Karpas-422 (cell line): ENCODE measurements at regions not wholly inside any gene's neighbourhood (a gene's known extent, or its start where the extent isn't known, plus 50 kb on each side); places are given as distances from the start of the nearest gene placed in this dataset.

Source experiments
- DNase-seq: peaks from one replicate; pipeline ENCODE4 v3.0.0-alpha.2; 2015
- H2AFZ ChIP-seq: fragments of 200-600 bp; sonication (generic); 2 replicates; pipeline ENCODE4 v1.6.1; 2014; ENCODE audit warnings: antibody characterized with exemption, low read length, mixed read lengths
- H3K27ac ChIP-seq: fragments of 200-600 bp; sonication (generic); 2 replicates; pipeline ENCODE4 v1.5.1; 2014; ENCODE audit warnings: mild to moderate bottlenecking, low read length, moderate library complexity
- H3K27me3 ChIP-seq: fragments of 200-600 bp; sonication (generic); 2 replicates; pipeline ENCODE4 v1.6.1; 2014; ENCODE audit warnings: low read length, mixed read lengths
- H3K36me3 ChIP-seq: fragments of 200-600 bp; sonication (generic); 2 replicates; pipeline ENCODE4 v1.6.1; 2014; ENCODE audit warnings: low read length, mixed read lengths; ENCODE audit not compliant: insufficient read depth
- H3K4me1 ChIP-seq: fragments of 200-600 bp; sonication (generic); 2 replicates; pipeline ENCODE4 v1.6.1; 2014; ENCODE audit warnings: mild to moderate bottlenecking, low read length, mixed read lengths
- H3K4me2 ChIP-seq: fragments of 200-600 bp; sonication (generic); 2 replicates; pipeline ENCODE4 v1.6.1; 2014; ENCODE audit warnings: low read length, low read depth, mild to moderate bottlenecking; ENCODE audit not compliant: poor library complexity, severe bottlenecking
- H3K4me3 ChIP-seq: fragments of 200-600 bp; sonication (generic); 2 replicates; pipeline ENCODE4 v1.5.1; 2014; ENCODE audit warnings: mild to moderate bottlenecking, antibody characterized with exemption, low read length, mixed read lengths
- H3K79me2 ChIP-seq: fragments of 200-600 bp; sonication (generic); 2 replicates; pipeline ENCODE4 v1.6.1; 2014; ENCODE audit warnings: mild to moderate bottlenecking, low read length, mixed read lengths
- H3K9ac ChIP-seq: fragments of 200-600 bp; sonication (generic); 2 replicates; pipeline ENCODE4 v1.6.0; 2014; ENCODE audit warnings: low read length
- H3K9me2 ChIP-seq: fragments of 200-600 bp; sonication (generic), shearing (Covaris generic); replicated peaks from 2 replicates; pipeline ENCODE4 v1.6.0; 2014; ENCODE audit warnings: mild to moderate bottlenecking, low read length, moderate library complexity; ENCODE audit not compliant: insufficient read depth
- H3K9me3 ChIP-seq: fragments of 300-700, 200-600 bp; sonication (generic); 2 replicates; pipeline ENCODE4 v1.6.1; 2014; ENCODE audit warnings: low read length, mixed read lengths
- H4K20me1 ChIP-seq: fragments of 200-600 bp; sonication (generic); 2 replicates; pipeline ENCODE4 v1.6.1; 2014; ENCODE audit warnings: mild to moderate bottlenecking, antibody characterized with exemption, low read length, low read depth; ENCODE audit not compliant: insufficient read depth

GRCh38 chr14:27077710-27078109, 479.9 kb upstream of the NOVA1 start:
- H4K20me1 ChIP-seq = no peaks in the 10 kb centered on the region
- no peak overlapping the region for H3K4me3 ChIP-seq
- H2AFZ ChIP-seq = no peak overlapping the region
- H3K79me2 ChIP-seq = no peaks in the 10 kb centered on the region
- no peak overlapping the region for H3K4me2 ChIP-seq
- no peak for DNase-seq
- peaks cover 63% of the 10 kb centered on the region for H3K9me3 ChIP-seq
- no peak overlapping the region for H3K9ac ChIP-seq
- no peaks in the 10 kb centered on the region for H3K27me3 ChIP-seq
- H3K36me3 ChIP-seq = no peaks in the 10 kb centered on the region
- no peaks in the 10 kb centered on the region for H3K4me1 ChIP-seq
- H3K27ac ChIP-seq = no peak overlapping the region
- no peaks in the 10 kb centered on the region for H3K9me2 ChIP-seq

GRCh38 chr14:27078191-27078590, 480.4 kb upstream of the NOVA1 start:
- H3K27me3 ChIP-seq = no peaks in the 10 kb centered on the region
- no peaks in the 10 kb centered on the region for H3K36me3 ChIP-seq
- no peak overlapping the region for H3K9ac ChIP-seq
- no peaks in the 10 kb centered on the region for H4K20me1 ChIP-seq
- no peak overlapping the region for H3K27ac ChIP-seq
- H3K9me3 ChIP-seq = peaks cover 67% of the 10 kb centered on the region
- DNase-seq = no peak
- H2AFZ ChIP-seq = no peak overlapping the region
- H3K4me3 ChIP-seq = no peak overlapping the region
- no peak overlapping the region for H3K4me2 ChIP-seq
- no peaks in the 10 kb centered on the region for H3K79me2 ChIP-seq
- H3K9me2 ChIP-seq = no peaks in the 10 kb centered on the region
- H3K4me1 ChIP-seq = no peaks in the 10 kb centered on the region

GRCh38 chr14:27079716-27080115, 481.9 kb upstream of the NOVA1 start:
- peaks cover 68% of the 10 kb centered on the region for H3K9me3 ChIP-seq
- H3K79me2 ChIP-seq = no peaks in the 10 kb centered on the region
- H3K27me3 ChIP-seq = no peaks in the 10 kb centered on the region
- DNase-seq = no peak
- H3K4me2 ChIP-seq = no peak overlapping the region
- H3K9me2 ChIP-seq = no peaks in the 10 kb centered on the region
- no peaks in the 10 kb centered on the region for H3K4me1 ChIP-seq
- no peak overlapping the region for H3K4me3 ChIP-seq
- no peaks in the 10 kb centered on the region for H3K36me3 ChIP-seq
- no peak overlapping the region for H2AFZ ChIP-seq
- no peak overlapping the region for H3K27ac ChIP-seq
- H4K20me1 ChIP-seq = no peaks in the 10 kb centered on the region
- no peak overlapping the region for H3K9ac ChIP-seq

GRCh38 chr14:27085500-27085899, 487.7 kb upstream of the NOVA1 start:
- Histone ChIP-seq H3K4me2 (no peak overlapping the region), H2AFZ (no peak overlapping the region)

GRCh38 chr14:27090716-27091115, 492.9 kb upstream of the NOVA1 start:
- H3K27ac ChIP-seq = no peak overlapping the region
- no peaks in the 10 kb centered on the region for H3K36me3 ChIP-seq
- H3K4me1 ChIP-seq = peaks cover 17% of the 10 kb centered on the region
- H4K20me1 ChIP-seq = no peaks in the 10 kb centered on the region
- no peaks in the 10 kb centered on the region for H3K9me2 ChIP-seq
- peak; percentile 83 for DNase-seq
- H3K4me2 ChIP-seq = peak overlapping the region; percentile 17
- H3K9ac ChIP-seq = no peak overlapping the region
- H3K27me3 ChIP-seq = no peaks in the 10 kb centered on the region; the same call in 1 of the 2 replicates
- peaks cover 7% of the 10 kb centered on the region for H3K9me3 ChIP-seq
- H3K79me2 ChIP-seq = no peaks in the 10 kb centered on the region
- H2AFZ ChIP-seq = no peak overlapping the region
- no peak overlapping the region; the same call in 1 of the 2 replicates for H3K4me3 ChIP-seq

More at GRCh38 chr14:27085500-27085899, 487.7 kb upstream of the NOVA1 start:
- peaks cover 34% of the 10 kb centered on the region for H3K9me3 ChIP-seq
- H4K20me1 ChIP-seq = no peaks in the 10 kb centered on the region
- H3K79me2 ChIP-seq = no peaks in the 10 kb centered on the region
- no peak overlapping the region for H3K9ac ChIP-seq
- DNase-seq = no peak
- no peaks in the 10 kb centered on the region for H3K36me3 ChIP-seq
- no peaks in the 10 kb centered on the region for H3K9me2 ChIP-seq
- no peaks in the 10 kb centered on the region for H3K27me3 ChIP-seq
- no peak overlapping the region for H3K27ac ChIP-seq
- H3K4me1 ChIP-seq = peaks cover 4% of the 10 kb centered on the region
- H3K4me3 ChIP-seq = no peak overlapping the region

GRCh38 chr14:27091973-27092372, 494.1 kb upstream of the NOVA1 start:
- peaks cover 18% of the 10 kb centered on the region for H3K9me3 ChIP-seq
- H3K4me1 ChIP-seq = peaks cover 17% of the 10 kb centered on the region
- H4K20me1 ChIP-seq = no peaks in the 10 kb centered on the region
- H3K27ac ChIP-seq = no peak overlapping the region
- no peaks in the 10 kb centered on the region; the same call in 1 of the 2 replicates for H3K27me3 ChIP-seq
- no peak for DNase-seq
- H3K79me2 ChIP-seq = no peaks in the 10 kb centered on the region
- no peaks in the 10 kb centered on the region for H3K36me3 ChIP-seq
- no peak overlapping the region for H3K9ac ChIP-seq
- H2AFZ ChIP-seq = peak overlapping the region; percentile 36; the same call in 1 of the 2 replicates
- H3K9me2 ChIP-seq = no peaks in the 10 kb centered on the region
- H3K4me3 ChIP-seq = no peak overlapping the region
- H3K4me2 ChIP-seq = no peak overlapping the region

- H3K9me2 ChIP-seq = no peaks in the 10 kb centered on the region
- H3K4me3 ChIP-seq = no peak overlapping the region
- H3K9ac ChIP-seq = no peak overlapping the region
- peaks cover 7% of the 10 kb centered on the region for H3K4me1 ChIP-seq
- no peak for DNase-seq
- peaks cover 51% of the 10 kb centered on the region for H3K9me3 ChIP-seq
- no peaks in the 10 kb centered on the region for H4K20me1 ChIP-seq
- no peak overlapping the region for H2AFZ ChIP-seq
- no peak overlapping the region for H3K27ac ChIP-seq
- H3K27me3 ChIP-seq = no peaks in the 10 kb centered on the region; the same call in 1 of the 2 replicates
- no peaks in the 10 kb centered on the region for H3K79me2 ChIP-seq
- H3K36me3 ChIP-seq = no peaks in the 10 kb centered on the region
- H3K4me2 ChIP-seq = no peak overlapping the region
Measured at GRCh38 chr14:27096091-27096490, 498.3 kb upstream of the NOVA1 start.

GRCh38 chr14:27098451-27098850, 500.6 kb upstream of the NOVA1 start:
- H3K9me2 ChIP-seq = no peaks in the 10 kb centered on the region
- H3K9me3 ChIP-seq = peaks cover 68% of the 10 kb centered on the region
- H3K4me2 ChIP-seq = no peak overlapping the region
- no peaks in the 10 kb centered on the region for H4K20me1 ChIP-seq
- DNase-seq = no peak
- H2AFZ ChIP-seq = no peak overlapping the region
- no peak overlapping the region for H3K4me3 ChIP-seq
- no peaks in the 10 kb centered on the region for H3K36me3 ChIP-seq
- H3K27me3 ChIP-seq = no peaks in the 10 kb centered on the region; the same call in 1 of the 2 replicates
- H3K9ac ChIP-seq = no peak overlapping the region
- no peaks in the 10 kb centered on the region for H3K79me2 ChIP-seq
- H3K27ac ChIP-seq = no peak overlapping the region
- no peaks in the 10 kb centered on the region for H3K4me1 ChIP-seq

- Histone ChIP-seq H3K4me3 (no peak overlapping the region), H2AFZ (no peak overlapping the region), H3K4me2 (no peak overlapping the region), H3K4me1 (no peaks in the 10 kb centered on the region), H3K9ac (no peak overlapping the region), H3K27me3 (no peaks in the 10 kb centered on the region), H4K20me1 (no peaks in the 10 kb centered on the region), H3K36me3 (no peaks in the 10 kb centered on the region), H3K9me2 (no peaks in the 10 kb centered on the region), H3K79me2 (no peaks in the 10 kb centered on the region), H3K27ac (no peak overlapping the region), H3K9me3 (peaks cover 51% of the 10 kb centered on the region)
- no peak for DNase-seq
Measured at GRCh38 chr14:27114180-27114579, 516.3 kb upstream of the NOVA1 start.
